HG03457 (cell line): ENCODE measurements at regions not wholly inside any gene's neighbourhood (a gene's known extent, or its start where the extent isn't known, plus 50 kb on each side); places are given as distances from the start of the nearest gene placed in this dataset.

ENCODE experiments used
- ATAC-seq: cut with Tn5 transposase; IDR thresholded peaks from one replicate; pipeline ENCODE4 v1.9.1; 2021; ENCODE audit warnings: moderate number of reproducible peaks; ENCODE audit not compliant: unreplicated experiment

DNA sequence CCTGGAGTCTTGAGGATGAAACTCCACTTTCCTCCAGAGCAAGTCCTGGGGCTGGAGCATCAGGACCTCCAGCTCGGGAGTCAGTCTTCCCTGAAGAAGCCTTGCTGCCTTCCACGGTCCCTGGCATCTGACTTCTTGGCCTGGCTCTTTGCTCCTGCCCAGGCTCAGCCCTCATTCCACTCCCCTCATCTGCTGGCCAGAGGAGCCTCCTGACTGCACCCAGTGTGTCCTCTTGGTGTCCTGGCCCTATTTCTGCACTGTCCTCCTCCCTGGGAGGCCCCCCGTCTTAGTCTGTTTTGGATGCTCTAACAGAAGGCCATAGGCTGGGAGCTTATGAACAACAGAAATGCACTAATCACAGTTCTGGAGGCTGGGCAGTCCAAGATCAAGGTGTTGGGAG, 231.5 kb downstream of the LOXHD1 start:
- ATAC-seq, result no peak

DNA sequence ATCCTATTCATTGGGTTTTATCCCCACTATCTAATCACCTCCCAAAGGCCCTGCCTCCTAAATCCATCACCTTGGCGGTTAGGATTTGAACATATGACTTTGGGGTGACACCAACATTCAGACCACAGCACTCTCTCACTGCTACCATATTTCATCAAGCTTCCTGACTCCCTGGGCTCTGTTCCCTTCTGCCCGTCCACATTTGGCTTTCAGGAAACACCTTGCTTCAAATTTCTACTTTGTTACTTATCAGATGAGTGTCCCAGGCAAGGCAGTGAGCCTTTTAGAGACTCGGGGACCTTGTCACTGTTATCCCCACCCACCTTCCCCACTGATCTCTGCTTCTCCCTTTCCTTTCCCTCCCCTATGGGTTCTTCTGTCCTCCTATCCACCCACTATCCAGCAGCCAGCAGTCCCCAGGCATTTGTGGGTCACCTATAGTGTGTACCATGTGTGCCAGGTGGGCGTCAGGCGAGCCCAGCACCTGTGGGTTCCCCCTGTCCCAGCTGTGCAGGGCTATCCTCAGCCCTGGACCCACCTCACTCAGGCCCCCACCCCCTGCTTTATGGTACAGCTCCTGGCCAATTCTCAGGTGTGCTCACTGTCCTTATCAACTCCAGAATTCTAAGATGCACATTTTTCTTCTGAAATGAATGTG, 230.9 kb downstream of the LOXHD1 start:
- ATAC-seq, result no peak

DNA sequence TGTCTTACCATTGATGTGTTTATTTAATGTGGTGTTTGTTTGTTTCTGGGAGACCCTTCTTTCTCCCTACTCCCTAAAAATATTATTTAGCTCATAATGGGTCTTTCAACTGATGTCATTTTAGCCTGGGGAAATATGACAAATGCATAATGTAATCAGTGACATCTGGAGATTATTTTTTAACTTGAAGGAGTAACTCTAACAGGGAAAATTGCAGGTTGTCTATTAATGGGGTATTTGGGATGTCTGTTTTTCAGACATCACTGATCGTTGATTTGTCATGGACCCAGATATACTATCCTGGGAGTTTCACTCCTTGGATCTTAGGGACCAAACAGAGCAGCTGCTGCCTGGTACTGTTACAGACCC, 230.4 kb downstream of the LOXHD1 start:
- ATAC-seq, result no peak
